Ovary (tissue), 3 donors: ENCODE measurements at regions not wholly inside any gene's neighbourhood (a gene's known extent, or its start where the extent isn't known, plus 50 kb on each side); places are given as distances from the start of the nearest gene placed in this dataset.

Source experiments
- CTCF ChIP-seq, 3 donors: fragments of 450-650 bp in 2 of 3; fragments of 200-600 bp in 1 of 3; IDR thresholded peaks; one replicate each; pipeline versions ENCODE4 v1.5.1 to v1.8.0; 2016 to 2022; ENCODE audit warnings: antibody characterized with exemption in 3 of 3, mild to moderate bottlenecking in 1 of 3
- POLR2A ChIP-seq: fragments of 450-650 bp; IDR thresholded peaks from one replicate; pipeline ENCODE4 v1.6.1; 2017; ENCODE audit warnings: antibody characterized with exemption, mild to moderate bottlenecking, moderate library complexity
- donor health status: DM: no; HTN: no; CAD: no.

GRCh38 chr10:37684765-37685164 lies 172.6 kb downstream of the ZNF248 start:
- no peak for TF ChIP-seq CTCF (IDR thresholded peaks at IDR 0.05)
- no peak for TF ChIP-seq POLR2A
